ENCODE measurements at regions not wholly inside any gene's neighbourhood (a gene's known extent, or its start where the extent isn't known, plus 50 kb on each side); places are given as distances from the start of the nearest gene placed in this dataset.

DNA sequence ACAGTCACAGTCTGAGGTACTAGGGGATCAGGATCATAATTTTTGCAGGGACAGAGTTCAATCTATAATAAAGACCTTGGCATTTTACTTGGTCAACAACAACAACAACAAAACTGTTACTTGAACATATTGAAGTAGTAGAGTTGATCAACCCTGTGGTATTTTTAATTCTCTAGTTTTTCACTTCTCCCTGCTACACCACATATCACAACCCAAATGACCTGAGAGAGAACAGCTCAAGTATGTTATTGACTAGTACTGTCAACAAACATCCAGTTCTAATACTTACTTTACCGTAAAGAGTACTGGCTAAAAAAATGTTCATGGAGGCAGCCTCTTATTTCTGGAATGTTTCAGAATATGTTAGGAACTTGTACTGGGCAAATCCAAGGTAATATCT, 90.5 kb upstream of the FAM3C start:
- TF ChIP-seq, protein P1, sequence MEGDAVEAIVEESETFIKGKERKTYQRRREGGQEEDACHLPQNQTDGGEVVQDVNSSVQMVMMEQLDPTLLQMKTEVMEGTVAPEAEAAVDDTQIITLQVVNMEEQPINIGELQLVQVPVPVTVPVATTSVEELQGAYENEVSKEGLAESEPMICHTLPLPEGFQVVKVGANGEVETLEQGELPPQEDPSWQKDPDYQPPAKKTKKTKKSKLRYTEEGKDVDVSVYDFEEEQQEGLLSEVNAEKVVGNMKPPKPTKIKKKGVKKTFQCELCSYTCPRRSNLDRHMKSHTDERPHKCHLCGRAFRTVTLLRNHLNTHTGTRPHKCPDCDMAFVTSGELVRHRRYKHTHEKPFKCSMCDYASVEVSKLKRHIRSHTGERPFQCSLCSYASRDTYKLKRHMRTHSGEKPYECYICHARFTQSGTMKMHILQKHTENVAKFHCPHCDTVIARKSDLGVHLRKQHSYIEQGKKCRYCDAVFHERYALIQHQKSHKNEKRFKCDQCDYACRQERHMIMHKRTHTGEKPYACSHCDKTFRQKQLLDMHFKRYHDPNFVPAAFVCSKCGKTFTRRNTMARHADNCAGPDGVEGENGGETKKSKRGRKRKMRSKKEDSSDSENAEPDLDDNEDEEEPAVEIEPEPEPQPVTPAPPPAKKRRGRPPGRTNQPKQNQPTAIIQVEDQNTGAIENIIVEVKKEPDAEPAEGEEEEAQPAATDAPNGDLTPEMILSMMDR (IDR thresholded peaks at IDR 0.05; ENCODE audit: control insufficient read depth, extremely low read depth, insufficient read depth): no peak
- no peak overlapping the region for H3K4me3 ChIP-seq (ENCODE audit: low read depth, low read length)
- DNase-seq (ENCODE audit: low read depth): no peak

DNA sequence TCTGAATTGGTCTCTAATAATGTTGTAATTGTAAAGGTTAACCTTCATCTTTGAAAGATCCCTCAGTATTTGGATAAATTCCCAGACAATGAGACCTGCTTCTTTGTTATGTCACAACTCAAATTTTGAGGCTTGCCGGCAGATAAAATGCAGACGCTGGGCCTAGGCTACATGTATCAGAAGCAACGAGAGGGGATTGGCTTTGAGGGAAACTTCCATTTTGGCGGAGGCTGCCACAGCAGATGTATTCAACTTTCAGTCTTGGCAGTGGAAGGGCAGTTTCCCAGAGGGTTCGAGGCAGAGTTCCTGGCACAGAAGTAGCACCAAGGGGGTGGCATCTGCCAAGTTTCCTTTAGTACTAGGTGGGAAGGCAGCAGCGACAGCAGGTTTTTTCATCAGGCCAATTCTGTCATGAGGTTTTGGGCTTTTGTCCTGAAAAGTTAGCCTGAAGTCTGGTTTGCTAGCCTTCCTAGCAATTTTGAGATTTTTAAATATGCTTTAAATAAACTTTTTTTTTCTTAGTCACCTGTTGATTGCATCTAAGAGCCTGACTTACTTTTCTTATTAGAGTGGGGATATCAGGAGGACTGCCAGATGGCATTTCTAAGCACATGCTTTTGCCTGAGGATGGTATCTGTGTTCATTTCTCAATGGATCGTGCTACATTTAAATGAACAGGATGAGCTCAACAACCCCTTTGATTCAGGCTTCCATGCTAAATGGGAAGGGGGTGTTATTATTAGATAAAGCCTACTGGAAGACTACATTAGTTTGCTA, 89.5 kb upstream of the FAM3C start:
- TF ChIP-seq, protein P1 (IDR thresholded peaks at IDR 0.05; ENCODE audit: control insufficient read depth, extremely low read depth, insufficient read depth): no peak
- no peak for DNase-seq (ENCODE audit: low read depth)
- H3K4me3 ChIP-seq (ENCODE audit: low read depth, low read length): no peak overlapping the region

DNA sequence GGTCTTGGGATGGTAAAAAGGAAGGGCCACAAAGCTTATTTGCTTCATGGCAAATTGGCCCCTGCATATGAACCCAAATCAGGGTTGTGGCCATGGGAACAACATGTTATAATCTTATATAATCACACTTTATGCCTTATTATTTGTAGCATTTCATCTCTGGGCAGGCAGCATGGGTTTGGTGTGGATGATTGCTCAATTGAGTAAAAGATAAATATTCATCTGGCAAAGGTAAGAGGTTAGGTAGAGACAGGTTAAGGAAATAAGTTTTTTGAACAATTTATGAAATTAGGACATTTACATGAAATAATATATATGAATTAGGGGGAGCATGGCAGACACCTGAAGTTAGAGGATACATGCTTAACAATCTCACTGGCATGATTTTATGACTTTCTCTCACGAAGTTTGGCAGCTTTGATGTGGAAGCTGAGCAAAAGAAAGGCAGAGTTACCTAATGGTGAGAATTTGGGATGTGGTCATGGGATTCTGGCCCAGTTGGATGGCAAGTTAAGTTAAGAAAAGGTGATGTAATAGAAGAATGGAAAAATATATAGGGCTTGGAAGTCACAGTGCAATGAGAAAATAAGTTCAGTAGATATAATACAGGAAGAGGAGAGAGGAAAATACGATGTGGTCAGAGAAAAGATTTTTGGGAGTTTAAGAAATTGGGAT, 88.1 kb upstream of the FAM3C start:
- no peak for DNase-seq (ENCODE audit: low read depth)
- no peak overlapping the region for H3K4me3 ChIP-seq (ENCODE audit: low read depth, low read length)
- TF ChIP-seq, protein P1 (IDR thresholded peaks at IDR 0.05; ENCODE audit: control insufficient read depth, extremely low read depth, insufficient read depth): no peak

DNA sequence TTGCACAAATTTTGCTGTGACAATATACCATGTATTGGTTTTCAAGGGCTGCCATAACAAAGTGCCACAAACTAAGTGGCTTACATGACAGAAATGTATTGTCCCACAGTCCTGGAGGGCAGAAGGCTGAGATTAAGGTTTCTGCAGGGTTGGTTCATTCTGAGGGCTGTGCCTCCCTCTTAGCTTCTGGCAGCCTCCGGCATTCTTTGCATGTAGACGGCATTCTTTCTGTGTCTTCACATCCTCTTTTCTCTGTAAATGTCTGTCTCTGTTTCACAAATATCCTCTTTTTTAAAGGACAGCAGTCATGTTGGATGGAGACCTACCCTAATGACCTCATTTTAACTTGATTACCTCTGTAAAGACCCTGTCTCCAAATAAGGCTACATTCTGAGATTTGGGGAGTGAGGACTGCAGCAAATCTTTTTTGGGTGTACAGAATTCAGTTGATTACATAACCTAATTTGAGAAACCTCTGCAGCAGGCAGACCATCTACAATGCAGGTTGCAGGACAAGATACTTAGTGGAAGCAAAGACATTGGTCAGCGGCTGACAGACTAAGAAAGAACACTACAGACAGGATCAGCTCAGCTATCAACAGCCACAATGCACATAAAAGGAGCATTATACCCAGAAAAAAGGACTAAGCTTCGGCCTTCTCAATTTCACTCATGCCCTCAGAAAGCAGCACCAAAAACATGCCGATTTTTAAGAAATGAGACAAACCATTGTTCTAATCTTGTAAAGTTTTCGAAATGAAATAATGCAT, 84.6 kb upstream of the FAM3C start:
- no peak overlapping the region for H3K4me3 ChIP-seq (ENCODE audit: low read depth, low read length)
- no peak for DNase-seq (ENCODE audit: low read depth)

DNA sequence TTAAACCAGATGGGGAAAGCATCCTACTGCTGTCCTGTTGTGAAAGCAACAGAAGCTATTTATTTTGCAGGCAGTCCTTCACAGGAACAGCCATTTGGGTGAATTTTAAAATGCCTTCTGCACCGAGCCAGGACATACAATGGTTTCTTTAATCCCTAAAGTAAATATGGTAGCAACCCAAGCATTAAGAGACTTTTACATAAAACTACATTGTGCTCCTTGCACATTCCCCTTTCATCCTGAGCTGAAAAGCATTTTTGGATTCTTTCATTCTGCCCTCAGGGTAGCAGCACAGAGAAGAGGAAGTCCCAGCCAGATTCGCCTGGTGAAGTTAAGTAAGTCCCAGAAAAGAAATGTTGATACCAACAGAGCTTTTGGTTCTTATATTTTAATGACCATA, 84.0 kb upstream of the FAM3C start:
- DNase-seq (ENCODE audit: low read depth): no peak
- TF ChIP-seq, protein P1 (IDR thresholded peaks at IDR 0.05; ENCODE audit: control insufficient read depth, extremely low read depth, insufficient read depth): no peak
- no peak overlapping the region for H3K4me3 ChIP-seq (ENCODE audit: low read depth, low read length)

More for the DNA sequence above, 84.6 kb upstream of the FAM3C start:
- TF ChIP-seq, protein P1 (IDR thresholded peaks at IDR 0.05; ENCODE audit: control insufficient read depth, extremely low read depth, insufficient read depth): no peak

DNA sequence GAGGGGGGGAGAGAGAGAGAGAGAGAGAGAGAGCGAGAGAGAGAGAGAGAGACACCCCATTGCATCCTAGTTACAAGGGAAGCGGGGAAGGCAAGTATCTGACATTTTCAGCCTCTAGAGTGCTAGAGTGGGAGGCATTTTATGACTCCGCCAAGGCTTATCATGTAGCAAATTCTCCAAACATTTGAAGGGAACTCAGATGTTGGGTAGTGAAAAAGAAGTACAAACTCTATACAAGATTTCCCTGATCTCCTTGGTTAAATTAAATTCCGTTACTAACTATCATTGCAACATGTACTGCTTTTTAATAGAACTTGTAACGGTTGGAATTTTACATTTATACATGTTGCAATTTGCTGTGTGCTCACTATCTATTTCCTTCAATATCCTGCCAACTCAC, 83.4 kb upstream of the FAM3C start:
- DNase-seq (ENCODE audit: low read depth): no peak
- H3K4me3 ChIP-seq (ENCODE audit: low read depth, low read length): no peak overlapping the region
- TF ChIP-seq, protein P1 (IDR thresholded peaks at IDR 0.05; ENCODE audit: control insufficient read depth, extremely low read depth, insufficient read depth): no peak
